T-cell (primary cell): ENCODE measurements at regions not wholly inside any gene's neighbourhood (a gene's known extent, or its start where the extent isn't known, plus 50 kb on each side); places are given as distances from the start of the nearest gene placed in this dataset.
"Not testable (repeated sequence)": the region's sequence is repeated elsewhere in the genome, so short reads cannot be mapped to it uniquely, and the experiment has no call there.

Experiments used
- ATAC-seq, 4 experiments: fragments of 200-7000 bp in 3 of 4; fragments of 150-1000 bp in 1 of 4; cut with Tn5 transposase; replicated peaks in 1 of 4; 1 replicate in 3 of 4; 2 replicates in 1 of 4; pipeline ENCODE4 v1.10.0; 2021; ENCODE audit warnings: moderate library complexity in 3 of 4, mild to moderate bottlenecking in 2 of 4, moderate number of reproducible peaks in 1 of 4
- CTCF ChIA-PET, 2 donors: fragments of 300-600 bp; sonication (Branson Sonifier 250); formaldehyde crosslinking; loops; one replicate each; lab custom pipeline; 2022; ENCODE audit warnings: antibody characterized with exemption in 2 of 2; lab: Charles Lee
- POLR2A ChIA-PET, 2 donors: fragments of 300-600 bp; sonication (Branson Sonifier 250); formaldehyde crosslinking; loops; one replicate each; lab custom pipeline; 2022; ENCODE audit warnings: antibody characterized with exemption in 2 of 2; lab: Charles Lee
- DNase-seq, 35 experiments: peaks; one replicate each; pipeline versions ENCODE4 v3.0.0 to v3.0.0-alpha.2; 2013 to 2023
- H3K27ac ChIP-seq: one replicate; pipeline ENCODE4 v1.5.1; 2013; ENCODE audit warnings: low read length
- H3K27me3 ChIP-seq, 2 experiments: replicated peaks in 1 of 2; 1 replicate in 1 of 2; 2 replicates in 1 of 2; pipeline versions ENCODE4 v1.6.1 to v1.7.0; 2013; ENCODE audit warnings: low read length in 1 of 2, mixed read lengths in 1 of 2; ENCODE audit not compliant: control insufficient read depth in 2 of 2, insufficient read depth in 2 of 2; ENCODE audit errors: extremely low read depth in 1 of 2
- H3K36me3 ChIP-seq, 2 donors: 1 replicate in 1 of 2; 2 replicates in 1 of 2; pipeline versions ENCODE4 v1.6.1 to v1.7.0; 2013; ENCODE audit warnings: low read length in 1 of 2; ENCODE audit not compliant: control insufficient read depth in 2 of 2, insufficient read depth in 1 of 2; ENCODE audit errors: extremely low read depth in 1 of 2
- H3K4me1 ChIP-seq, 2 experiments: 1 replicate in 1 of 2; 2 replicates in 1 of 2; pipeline versions ENCODE4 v1.6.1 to v1.7.0; 2013; ENCODE audit warnings: low read length in 2 of 2, mixed read lengths in 1 of 2; ENCODE audit not compliant: insufficient read depth in 2 of 2, control insufficient read depth in 1 of 2; ENCODE audit errors: extremely low read depth in 1 of 2
- H3K4me3 ChIP-seq, 2 donors: 1 replicate in 1 of 2; 2 replicates in 1 of 2; pipeline versions ENCODE4 v1.5.1 to v1.7.0; 2013; ENCODE audit warnings: mild to moderate bottlenecking in 2 of 2, low read length in 1 of 2, moderate library complexity in 1 of 2; ENCODE audit not compliant: control insufficient read depth in 1 of 2; ENCODE audit errors: extremely low read depth in 1 of 2
- H3K9me3 ChIP-seq: 2 replicates; pipeline ENCODE4 v1.7.0; 2013
- H3K27ac Mint-ChIP-seq, 2 donors: one replicate each; pipeline ENCODE4 v1.8.0; 2020 to 2021; ENCODE audit warnings: mild to moderate bottlenecking in 2 of 2, mixed read lengths in 2 of 2
- H3K27me3 Mint-ChIP-seq, 2 donors: one replicate each; pipeline ENCODE4 v1.8.0; 2021 to 2022; ENCODE audit warnings: mixed read lengths in 2 of 2
- H3K36me3 Mint-ChIP-seq: one replicate; pipeline ENCODE4 v1.8.0; 2021; ENCODE audit warnings: mixed read lengths
- H3K4me1 Mint-ChIP-seq, 3 donors: one replicate each; pipeline ENCODE4 v1.8.0; 2020 to 2022; ENCODE audit warnings: mixed read lengths in 3 of 3, mild to moderate bottlenecking in 1 of 3
- H3K4me3 Mint-ChIP-seq, 3 donors: one replicate each; pipeline ENCODE4 v1.8.0; 2020 to 2022; ENCODE audit warnings: mild to moderate bottlenecking in 3 of 3, mixed read lengths in 3 of 3, moderate library complexity in 3 of 3
- H3K9me3 Mint-ChIP-seq, 3 donors: one replicate each; pipeline ENCODE4 v1.8.0; 2020 to 2022; ENCODE audit warnings: mixed read lengths in 3 of 3
- WGBS: methylation state at CpG from one replicate; pipeline ENCODE4 v1.1.5; 2013; ENCODE audit warnings: missing lambda C conversion rate; ENCODE audit not compliant: insufficient coverage; 5-methylcytosine and 5-hydroxymethylcytosine counted together

DNA sequence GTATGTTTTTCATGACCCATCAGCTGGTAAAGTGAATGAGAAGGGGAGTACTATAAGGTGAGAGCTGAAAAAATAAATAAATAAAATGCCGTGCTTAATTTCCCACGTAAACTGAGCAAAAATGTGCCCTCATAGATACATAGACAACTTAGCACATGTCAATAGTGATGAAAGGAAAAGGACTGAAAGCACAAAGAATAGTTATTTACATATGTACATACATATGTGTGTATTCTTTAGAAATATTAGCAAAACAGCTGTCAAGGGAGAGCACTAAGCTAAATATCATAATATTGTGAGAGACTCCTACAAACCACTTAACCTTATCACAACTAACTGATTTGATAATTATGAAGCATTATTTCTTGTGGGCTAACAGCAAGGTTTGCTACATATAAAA is 213.6 kb upstream of the FTMT start:
- POLR2A ChIA-PET, result no interaction called here
- H3K4me1 Mint-ChIP-seq, result no peaks in the 10 kb centered on the region
- no peaks in the 10 kb centered on the region for H3K27me3 Mint-ChIP-seq

DNA sequence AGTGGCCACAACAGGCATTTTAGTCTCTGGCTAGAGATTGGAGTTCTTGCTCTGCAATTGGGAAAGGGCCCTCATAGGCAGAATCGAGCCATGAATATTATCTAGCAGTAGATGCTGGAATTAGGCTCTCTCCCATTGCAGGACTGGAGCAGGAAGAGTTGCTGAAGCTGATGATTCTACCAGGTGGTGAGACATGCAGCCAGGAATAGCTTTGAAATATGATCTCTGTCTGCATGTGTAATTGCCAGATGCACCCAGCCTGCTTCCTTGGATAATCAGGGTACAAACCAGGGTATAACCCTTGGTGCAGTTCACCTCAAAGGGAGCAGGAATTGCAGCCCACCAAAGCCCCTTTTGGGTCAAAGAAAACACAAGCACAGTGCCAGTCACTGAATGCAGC is 211.4 kb upstream of the FTMT start:
- WGBS, result 62% methylated on average over 1 of the region's 1 CpG
- DNase-seq (no peak), ATAC-seq (no peak)
- Mint-ChIP-seq H3K9me3 (peaks cover 6 to 37% (median 26%) of the 10 kb centered on the region in 3 donors), H3K27me3 (no peaks in the 10 kb centered on the region), H3K36me3 (no peaks in the 10 kb centered on the region), H3K27ac (no peak overlapping the region), H3K4me3 (no peak overlapping the region), H3K4me1 (no peaks in the 10 kb centered on the region)
- Histone ChIP-seq H3K36me3 (no peaks in the 10 kb centered on the region), H3K4me3 (no peak overlapping the region), H3K27ac (no peak overlapping the region), H3K9me3 (no peaks in the 10 kb centered on the region), H3K4me1 (no peaks in the 10 kb centered on the region), H3K27me3 (no peaks in the 10 kb centered on the region)
- CTCF ChIA-PET, result no interaction called here
- POLR2A ChIA-PET, result no interaction called here

More for the DNA sequence above, 213.6 kb upstream of the FTMT start:
- H3K4me3 Mint-ChIP-seq, result no peak overlapping the region
- CTCF ChIA-PET, result no interaction called here
- no peaks in the 10 kb centered on the region for H3K36me3 ChIP-seq
- H3K9me3 ChIP-seq, result no peaks in the 10 kb centered on the region
- H3K27ac Mint-ChIP-seq, result no peak overlapping the region
- no peak for DNase-seq
- no peak overlapping the region for H3K4me3 ChIP-seq
- no peak overlapping the region for H3K27ac ChIP-seq
- H3K9me3 Mint-ChIP-seq, result peaks cover 3 to 30% (median 17%) of the 10 kb centered on the region in 3 donors
- H3K36me3 Mint-ChIP-seq, result no peaks in the 10 kb centered on the region
- ATAC-seq, result no peak
- H3K4me1 ChIP-seq, result no peaks in the 10 kb centered on the region
- no CpG with 5 or more reads among the region's 2 CpGs for WGBS
- no peaks in the 10 kb centered on the region for H3K27me3 ChIP-seq

- no peaks in the 10 kb centered on the region for H3K4me1 ChIP-seq
- H3K36me3 ChIP-seq, result no peaks in the 10 kb centered on the region
- Mint-ChIP-seq H3K4me1 (no peaks in the 10 kb centered on the region), H3K27ac (no peak overlapping the region), H3K4me3 (no peak overlapping the region), H3K36me3 (no peaks in the 10 kb centered on the region), H3K9me3 (peaks cover 8 to 15% (median 13%) of the 10 kb centered on the region in 3 donors), H3K27me3 (no peaks in the 10 kb centered on the region)
- DNase-seq, result no peak
- no peak for ATAC-seq
- ChIA-PET POLR2A (no interaction called here), CTCF (interaction anchor here in 1 of 2 donors (0.6 kb wide), 1 partner anchor 34 kb away, joined by 3 read pairs; no protein-coding TSS in a partner anchor)
- H3K27ac ChIP-seq, result no peak overlapping the region
- no peaks in the 10 kb centered on the region for H3K27me3 ChIP-seq
- H3K9me3 ChIP-seq, result no peaks in the 10 kb centered on the region
- H3K4me3 ChIP-seq, result no peak overlapping the region
Observed at GRCh38 chr5:121658221-121658620, 193.5 kb upstream of the FTMT start.

GRCh38 chr5:121660142-121660541 is 191.5 kb upstream of the FTMT start:
- Histone ChIP-seq H3K4me3 (no peak overlapping the region), H3K4me1 (no peaks in the 10 kb centered on the region), H3K27me3 (no peaks in the 10 kb centered on the region), H3K36me3 (no peaks in the 10 kb centered on the region), H3K9me3 (no peaks in the 10 kb centered on the region), H3K27ac (no peak overlapping the region)
- no peaks in the 10 kb centered on the region for H3K27me3 Mint-ChIP-seq
- WGBS, result 77% methylated on average over 5 of the region's 6 CpGs
- H3K4me1 Mint-ChIP-seq, result no peaks in the 10 kb centered on the region
- no peak overlapping the region for H3K4me3 Mint-ChIP-seq
- H3K9me3 Mint-ChIP-seq, result peaks cover 13 to 28% (median 16%) of the 10 kb centered on the region in 3 donors
- ATAC-seq, result no peak
- DNase-seq, result no peak
- no peak overlapping the region for H3K27ac Mint-ChIP-seq
- ChIA-PET POLR2A (no interaction called here), CTCF (no interaction called here)
- no peaks in the 10 kb centered on the region for H3K36me3 Mint-ChIP-seq

- H3K4me3 Mint-ChIP-seq, H3K27ac Mint-ChIP-seq, H3K36me3 Mint-ChIP-seq, H3K4me1 Mint-ChIP-seq, ATAC-seq, H3K9me3 ChIP-seq, H3K4me3 ChIP-seq, H3K27me3 Mint-ChIP-seq, H3K36me3 ChIP-seq, POLR2A ChIA-PET, DNase-seq, H3K4me1 ChIP-seq, CTCF ChIA-PET, H3K27ac ChIP-seq, H3K27me3 ChIP-seq: not testable (repeated sequence)
- no CpG with 5 or more reads among the region's 4 CpGs for WGBS
- peaks cover 15 to 34% (median 23%) of the 10 kb centered on the region in 3 donors for H3K9me3 Mint-ChIP-seq
Observed at GRCh38 chr5:121665542-121665941, 186.1 kb upstream of the FTMT start.

GRCh38 chr5:121667292-121667691 is 184.4 kb upstream of the FTMT start:
- no peaks in the 10 kb centered on the region for H3K36me3 Mint-ChIP-seq
- H3K9me3 Mint-ChIP-seq, result peaks cover 19 to 38% (median 19%) of the 10 kb centered on the region in 3 donors
- no peak for ATAC-seq
- H3K4me1 Mint-ChIP-seq, result no peaks in the 10 kb centered on the region
- no peak overlapping the region for H3K27ac ChIP-seq
- H3K27me3 ChIP-seq, result no peaks in the 10 kb centered on the region
- no peak overlapping the region for H3K4me3 ChIP-seq
- H3K9me3 ChIP-seq, result no peaks in the 10 kb centered on the region
- no CpG with 5 or more reads among the region's 3 CpGs for WGBS
- H3K4me1 ChIP-seq, result no peaks in the 10 kb centered on the region
- POLR2A ChIA-PET, result no interaction called here
- CTCF ChIA-PET, result no interaction called here
- H3K27ac Mint-ChIP-seq, result no peak overlapping the region
- DNase-seq, result no peak
- no peaks in the 10 kb centered on the region for H3K27me3 Mint-ChIP-seq
- no peaks in the 10 kb centered on the region for H3K36me3 ChIP-seq
- H3K4me3 Mint-ChIP-seq, result no peak overlapping the region

GRCh38 chr5:121668635-121669034 is 183.0 kb upstream of the FTMT start:
- Mint-ChIP-seq H3K36me3 (no peaks in the 10 kb centered on the region), H3K9me3 (peaks cover 11 to 34% (median 17%) of the 10 kb centered on the region in 3 donors), H3K27ac (no peak overlapping the region), H3K27me3 (no peaks in the 10 kb centered on the region), H3K4me1 (no peaks in the 10 kb centered on the region), H3K4me3 (no peak overlapping the region)
- Histone ChIP-seq H3K27ac (no peak overlapping the region), H3K9me3 (no peaks in the 10 kb centered on the region), H3K4me1 (no peaks in the 10 kb centered on the region), H3K4me3 (no peak overlapping the region), H3K27me3 (no peaks in the 10 kb centered on the region), H3K36me3 (no peaks in the 10 kb centered on the region)
- no CpG with 5 or more reads among the region's 1 CpG for WGBS
- ChIA-PET CTCF (no interaction called here), POLR2A (no interaction called here)
- ATAC-seq (no peak), DNase-seq (no peak)
